Tibial artery (tissue), 4 donors: ENCODE measurements at regions not wholly inside any gene's neighbourhood (a gene's known extent, or its start where the extent isn't known, plus 50 kb on each side); places are given as distances from the start of the nearest gene placed in this dataset.

Experiments
- DNase-seq, 2 donors: peaks; one replicate each; pipeline ENCODE4 v3.0.0-alpha.2; 2019
- H3K27ac ChIP-seq, 2 donors: fragments of 200-600 bp; sonication (generic) in 1 of 2; 1 replicate in 1 of 2; 2 replicates in 1 of 2; pipeline ENCODE4 v1.5.1; 2018 to 2019; ENCODE audit warnings: mild to moderate bottlenecking in 1 of 2
- H3K27me3 ChIP-seq, 2 donors: fragments of 200-600 bp; sonication (generic) in 1 of 2; one replicate each; pipeline versions ENCODE4 v1.5.1 to v1.6.0; 2016 to 2019
- H3K36me3 ChIP-seq, 3 donors: fragments of 200-600 bp; sonication (generic) in 2 of 3; one replicate each; pipeline ENCODE4 v1.5.1; 2016 to 2019; ENCODE audit warnings: mild to moderate bottlenecking in 2 of 3
- H3K4me1 ChIP-seq, 4 donors: fragments of 200-600 bp; sonication (generic) in 2 of 4; 1 replicate in 3 of 4; 2 replicates in 1 of 4; pipeline ENCODE4 v1.5.1; 2016 to 2019
- H3K4me3 ChIP-seq, 2 donors: fragments of 200-600 bp; sonication (generic) in 1 of 2; 1 replicate in 1 of 2; 2 replicates in 1 of 2; pipeline ENCODE4 v1.5.1; 2018 to 2019; ENCODE audit warnings: mild to moderate bottlenecking in 2 of 2
- H3K9me3 ChIP-seq, 3 donors: fragments of 200-600 bp; sonication (generic) in 1 of 3; one replicate each; pipeline ENCODE4 v1.5.1; 2016 to 2019
- intact Hi-C: fragments of 100-400 bp; cut with DNase I; formaldehyde crosslinking; loops from one replicate; pipeline ENCODE4 v1.15.0; 2023; ENCODE audit warnings: low total_unique reads
- TF ChIP-seq, protein P1 (sequence below), 2 experiments: fragments of 200-600 bp in 1 of 2; fragments of 450-650 bp in 1 of 2; IDR thresholded peaks; one replicate each; pipeline ENCODE4 v1.5.1; 2017 to 2019; ENCODE audit warnings: antibody characterized with exemption in 2 of 2, mild to moderate bottlenecking in 1 of 2, moderate library complexity in 1 of 2

DNA sequence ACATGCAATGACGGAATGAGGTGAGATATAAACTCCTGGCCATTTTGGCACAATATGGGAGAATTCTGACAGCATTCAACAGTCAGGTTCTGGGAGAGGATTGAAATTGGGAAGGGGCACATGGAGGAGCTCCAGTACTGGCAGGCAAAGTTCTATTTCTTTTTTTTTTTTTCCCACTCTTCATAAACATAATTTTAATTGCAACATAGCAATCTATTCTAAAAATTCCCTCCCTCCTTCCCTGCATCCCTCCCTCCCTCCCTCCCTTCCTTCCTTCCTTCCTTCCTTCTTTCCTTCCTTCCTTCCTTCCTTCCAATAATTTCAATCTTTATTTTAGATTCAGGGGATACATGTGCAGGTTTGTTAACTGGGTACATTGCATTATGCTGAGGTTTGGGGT lies 93.2 kb downstream of the PTCSC3 start:
- TF ChIP-seq, protein P1, sequence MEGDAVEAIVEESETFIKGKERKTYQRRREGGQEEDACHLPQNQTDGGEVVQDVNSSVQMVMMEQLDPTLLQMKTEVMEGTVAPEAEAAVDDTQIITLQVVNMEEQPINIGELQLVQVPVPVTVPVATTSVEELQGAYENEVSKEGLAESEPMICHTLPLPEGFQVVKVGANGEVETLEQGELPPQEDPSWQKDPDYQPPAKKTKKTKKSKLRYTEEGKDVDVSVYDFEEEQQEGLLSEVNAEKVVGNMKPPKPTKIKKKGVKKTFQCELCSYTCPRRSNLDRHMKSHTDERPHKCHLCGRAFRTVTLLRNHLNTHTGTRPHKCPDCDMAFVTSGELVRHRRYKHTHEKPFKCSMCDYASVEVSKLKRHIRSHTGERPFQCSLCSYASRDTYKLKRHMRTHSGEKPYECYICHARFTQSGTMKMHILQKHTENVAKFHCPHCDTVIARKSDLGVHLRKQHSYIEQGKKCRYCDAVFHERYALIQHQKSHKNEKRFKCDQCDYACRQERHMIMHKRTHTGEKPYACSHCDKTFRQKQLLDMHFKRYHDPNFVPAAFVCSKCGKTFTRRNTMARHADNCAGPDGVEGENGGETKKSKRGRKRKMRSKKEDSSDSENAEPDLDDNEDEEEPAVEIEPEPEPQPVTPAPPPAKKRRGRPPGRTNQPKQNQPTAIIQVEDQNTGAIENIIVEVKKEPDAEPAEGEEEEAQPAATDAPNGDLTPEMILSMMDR (IDR thresholded peaks at IDR 0.05) = no peak
- no peaks in the 10 kb centered on the region for H3K27me3 ChIP-seq
- intact Hi-C loops = no loop called here
- H3K4me3 ChIP-seq = no peak overlapping the region
- DNase-seq = no peak
- H3K27ac ChIP-seq = no peak overlapping the region
- H3K36me3 ChIP-seq = no peaks in the 10 kb centered on the region
- no peaks in the 10 kb centered on the region for H3K9me3 ChIP-seq
- no peaks in the 10 kb centered on the region for H3K4me1 ChIP-seq

DNA sequence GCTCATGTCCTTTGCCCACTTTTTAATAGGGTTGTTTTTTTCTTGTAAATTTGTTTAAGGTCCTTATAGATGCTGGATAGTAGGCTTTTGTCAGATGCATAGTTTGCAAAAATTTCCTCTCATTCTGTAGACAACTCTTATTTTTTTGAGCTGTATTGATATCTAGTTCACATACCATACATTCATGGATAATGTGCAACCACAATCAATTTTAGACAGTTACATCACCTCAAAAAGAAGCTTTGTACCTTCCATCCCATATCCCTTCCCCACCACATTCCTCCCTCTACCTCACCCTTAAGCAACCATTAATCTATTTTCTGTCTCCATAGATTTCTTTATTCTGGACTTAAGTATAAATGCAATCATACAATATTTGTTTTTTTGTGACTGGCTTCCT lies 98.4 kb downstream of the PTCSC3 start:
- TF ChIP-seq, protein P1 (IDR thresholded peaks at IDR 0.05) = no peak
- Histone ChIP-seq H3K27ac (no peak overlapping the region), H3K9me3 (no peaks in the 10 kb centered on the region), H3K36me3 (no peaks in the 10 kb centered on the region), H3K4me1 (no peaks in the 10 kb centered on the region), H3K27me3 (peaks cover 0 to 5% of the 10 kb centered on the region in 2 donors), H3K4me3 (no peak overlapping the region)
- intact Hi-C loops = no loop called here
- no peak for DNase-seq

DNA sequence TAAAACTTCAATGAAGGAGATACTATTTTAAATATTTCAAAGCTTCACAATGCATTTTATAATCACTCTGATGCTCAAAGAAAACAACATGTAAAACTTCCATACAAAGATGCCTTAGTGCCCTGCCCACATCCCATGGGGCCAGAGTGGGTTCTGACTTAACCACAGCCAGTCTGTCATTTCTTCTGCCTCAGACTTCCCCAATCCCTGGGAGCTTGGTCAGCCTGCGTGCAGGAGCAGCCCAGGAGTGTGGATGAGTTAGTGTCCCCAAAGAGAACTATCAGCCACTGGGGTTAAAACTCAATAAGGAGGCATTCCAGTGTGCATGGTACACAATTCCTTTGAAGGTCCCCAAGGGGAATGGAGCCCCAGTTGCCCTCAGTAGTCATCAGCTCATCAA lies 100.3 kb downstream of the PTCSC3 start:
- no peak overlapping the region for H3K27ac ChIP-seq
- no peak overlapping the region for H3K4me3 ChIP-seq
- H3K27me3 ChIP-seq = peaks cover 0 to 8% of the 10 kb centered on the region in 2 donors
- H3K36me3 ChIP-seq = no peaks in the 10 kb centered on the region
- no peaks in the 10 kb centered on the region for H3K9me3 ChIP-seq
- H3K4me1 ChIP-seq = no peaks in the 10 kb centered on the region
- intact Hi-C loops = no loop called here
- TF ChIP-seq, protein P1 (IDR thresholded peaks at IDR 0.05) = no peak
- no peak for DNase-seq

DNA sequence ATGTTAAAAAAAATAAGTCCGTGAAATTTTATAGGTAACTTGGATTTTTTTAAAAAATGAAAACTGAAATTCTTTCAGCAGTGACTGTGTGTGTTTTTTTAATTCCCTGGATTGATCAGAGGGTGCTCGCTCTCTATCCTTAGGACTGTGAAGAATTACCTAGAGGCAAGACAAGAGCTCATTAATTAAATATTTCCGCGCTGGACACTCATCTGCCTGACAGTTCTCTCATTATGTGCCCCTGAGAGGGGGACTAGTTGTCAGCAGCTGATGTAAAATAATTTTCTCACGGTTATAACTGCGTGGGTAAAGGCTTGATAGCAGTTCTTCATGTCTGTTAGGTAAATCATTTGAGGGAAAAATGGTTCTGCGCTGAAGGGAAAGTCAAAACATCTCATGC lies 101.3 kb downstream of the PTCSC3 start:
- Histone ChIP-seq H3K4me1 (peaks cover 0 to 5% (median 0%) of the 10 kb centered on the region in 4 donors), H3K9me3 (no peaks in the 10 kb centered on the region), H3K36me3 (no peaks in the 10 kb centered on the region), H3K27ac (no peak overlapping the region), H3K27me3 (peaks cover 0 to 8% of the 10 kb centered on the region in 2 donors), H3K4me3 (no peak overlapping the region)
- TF ChIP-seq, protein P1 (IDR thresholded peaks at IDR 0.05) = no peak
- intact Hi-C loops = no loop called here
- DNase-seq = no peak

DNA sequence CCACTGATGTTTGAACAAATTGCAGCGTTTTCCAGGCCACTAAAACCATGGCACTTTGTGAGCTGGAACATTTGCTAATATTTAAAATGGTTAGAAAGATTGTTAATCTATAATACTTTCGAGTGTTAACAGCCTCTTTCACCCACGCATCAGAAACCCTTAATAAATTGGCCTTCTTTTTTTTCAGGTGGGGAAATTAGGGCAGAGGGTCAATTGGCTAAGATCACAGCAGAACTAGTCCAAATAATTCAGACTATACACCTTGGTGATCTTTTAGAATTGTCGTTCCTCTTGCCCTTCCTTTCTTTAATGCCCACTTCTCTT lies 105.8 kb downstream of the PTCSC3 start:
- no peak for DNase-seq
- Histone ChIP-seq H3K27ac (no peak overlapping the region), H3K4me3 (no peak overlapping the region), H3K36me3 (no peaks in the 10 kb centered on the region), H3K27me3 (peaks cover 0 to 8% of the 10 kb centered on the region in 2 donors), H3K4me1 (peaks cover 0 to 21% (median 6%) of the 10 kb centered on the region in 4 donors), H3K9me3 (no peaks in the 10 kb centered on the region)
- TF ChIP-seq, protein P1 (IDR thresholded peaks at IDR 0.05) = no peak
- intact Hi-C loops = no loop called here

DNA sequence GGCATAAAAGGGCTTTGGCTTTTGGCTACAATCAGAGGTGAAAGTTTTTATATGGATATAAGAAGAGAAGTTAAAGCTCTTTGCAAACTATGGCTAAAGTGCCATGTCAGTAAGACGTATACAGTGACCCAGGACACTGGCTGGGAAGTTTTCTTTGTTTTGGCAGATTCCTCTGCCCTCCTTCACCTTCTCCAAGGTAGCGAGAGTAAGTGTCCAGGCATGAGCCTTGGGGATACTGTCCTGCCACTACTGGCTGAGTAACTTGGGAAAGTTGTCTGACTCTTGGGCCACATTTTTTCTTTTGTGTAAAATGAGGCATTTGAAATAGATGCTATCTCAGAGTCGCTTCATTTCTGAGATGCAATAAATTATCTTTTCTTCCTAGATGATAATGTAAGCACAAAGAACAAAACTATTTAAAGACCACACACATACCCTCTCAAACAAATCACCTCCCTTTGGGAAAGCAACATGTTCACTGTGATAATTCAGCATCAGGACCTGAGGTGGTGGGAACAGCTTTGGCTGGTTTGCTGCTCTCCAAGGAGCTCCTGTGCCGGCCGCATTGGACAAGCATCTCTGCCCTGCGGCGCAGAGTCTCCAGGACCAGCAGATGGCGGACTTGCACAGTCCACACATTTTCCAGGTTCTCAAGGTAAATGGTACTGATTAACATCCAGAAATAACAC lies 106.3 kb downstream of the PTCSC3 start:
- Histone ChIP-seq H3K9me3 (no peaks in the 10 kb centered on the region), H3K4me3 (no peak overlapping the region), H3K27ac (no peak overlapping the region), H3K27me3 (peaks cover 0 to 8% of the 10 kb centered on the region in 2 donors), H3K36me3 (no peaks in the 10 kb centered on the region), H3K4me1 (peaks cover 0 to 21% (median 6%) of the 10 kb centered on the region in 4 donors)
- DNase-seq = no peak
- intact Hi-C loops = no loop called here
- TF ChIP-seq, protein P1 (IDR thresholded peaks at IDR 0.05) = peak in 1 of 2 experiments; percentile 25
